ENCODE measurements at regions not wholly inside any gene's neighbourhood (a gene's known extent, or its start where the extent isn't known, plus 50 kb on each side); places are given as distances from the start of the nearest gene placed in this dataset.

- Histone ChIP-seq H3K4me1 (ENCODE audit: control insufficient read depth, extremely low read depth, insufficient read depth, low read length) (no peaks in the 10 kb centered on the region), H3K9ac (replicated peaks; ENCODE audit: extremely low read depth, insufficient read depth, low read length) (no peak overlapping the region), H3K9me1 (replicated peaks; ENCODE audit: control insufficient read depth, extremely low read depth, insufficient read depth, low read length) (no peaks in the 10 kb centered on the region), H3K4me2 (ENCODE audit: insufficient read depth, low read length) (no peak overlapping the region), H3K9me3 (replicated peaks; ENCODE audit: control insufficient read depth, insufficient read depth, low read length) (no peaks in the 10 kb centered on the region), H3K27ac (ENCODE audit: insufficient read depth, low read depth, low read length) (no peak overlapping the region), H3K4me3 (replicated peaks in 1 of 3; ENCODE audit: insufficient read depth in 1 of 3, low read depth in 1 of 3, low read length in 3 of 3) (no peak overlapping the region), H3K36me3 (ENCODE audit: control insufficient read depth in 2 of 2, extremely low read depth in 1 of 2, insufficient read depth in 2 of 2, low read length in 2 of 2) (no peaks in the 10 kb centered on the region), H3K27me3 (ENCODE audit: control insufficient read depth in 2 of 2, insufficient read depth in 2 of 2, low read length in 2 of 2) (peaks cover 29 to 35% of the 10 kb centered on the region in 2 experiments), H3K79me2 (ENCODE audit: control insufficient read depth, insufficient read depth, low read length) (no peaks in the 10 kb centered on the region), H2AFZ (ENCODE audit: low read depth, low read length) (no peak overlapping the region), H4K20me1 (replicated peaks; ENCODE audit: control insufficient read depth, extremely low read depth, insufficient read depth, low read length) (no peaks in the 10 kb centered on the region)
- TF ChIP-seq CTCF (IDR thresholded peaks at IDR 0.05; ENCODE audit: extremely low read depth in 1 of 2, insufficient read depth in 1 of 2, low read depth in 1 of 2, low read length in 2 of 2) = no peak
- no peak for TF ChIP-seq MAX (IDR thresholded peaks at IDR 0.05; ENCODE audit: insufficient read depth, insufficient read length)
- no peak for TF ChIP-seq MYC (IDR thresholded peaks at IDR 0.05; ENCODE audit: low read depth, low read length)
- no peak for TF ChIP-seq GATA2 (IDR thresholded peaks at IDR 0.05; ENCODE audit: insufficient read depth, insufficient read length, low read depth, low read length)
- TF ChIP-seq JUN (IDR thresholded peaks at IDR 0.05; ENCODE audit: borderline replicate concordance, insufficient read depth, insufficient read length, low read depth) = no peak
- intact Hi-C loops (cut with micrococcal nuclease) = no loop called here
- ChIA-PET POLR2A (no interaction called here), CTCF (interaction anchor here (1.1 kb wide), 1 partner anchor 9 kb away, joined by 3 read pairs; no protein-coding TSS in a partner anchor)
- DNase-seq (ENCODE audit: low read depth, low spot score) = no peak
- no peak for FAIRE-seq
- BruUV-seq (replicated peaks) = no TSS peak
- dilution Hi-C loops (cut with MboI; ENCODE audit: extremely low pct_ligation_motif_present, low sequenced_read_pairs) = no loop called here
These were observed 73.5 kb downstream of the RASSF10 start for GRCh38 chr11:13082588-13082987.

GRCh38 chr11:13090228-13090708 is 81.2 kb downstream of the RASSF10 start:
- no peak for TF ChIP-seq JUN (IDR thresholded peaks at IDR 0.05; ENCODE audit: borderline replicate concordance, insufficient read depth, insufficient read length, low read depth)
- TF ChIP-seq FOS (IDR thresholded peaks at IDR 0.05; ENCODE audit: borderline replicate concordance, insufficient read depth, low read length) = no peak
- TF ChIP-seq MYC (IDR thresholded peaks at IDR 0.05; ENCODE audit: low read depth, low read length) = no peak
- no peak for TF ChIP-seq POLR2AphosphoS5 (IDR thresholded peaks at IDR 0.05; ENCODE audit: insufficient read depth, low read depth, low read length)
- TF ChIP-seq CTCF (IDR thresholded peaks at IDR 0.05; ENCODE audit: extremely low read depth in 1 of 2, insufficient read depth in 1 of 2, low read depth in 1 of 2, low read length in 2 of 2) = no peak
- TF ChIP-seq GATA2 (IDR thresholded peaks at IDR 0.05; ENCODE audit: insufficient read depth, insufficient read length, low read depth, low read length) = no peak
- no peak for TF ChIP-seq POLR2A (IDR thresholded peaks at IDR 0.05; ENCODE audit: low read depth, low read length)
- TF ChIP-seq MAX (IDR thresholded peaks at IDR 0.05; ENCODE audit: insufficient read depth, insufficient read length) = no peak
- TF ChIP-seq EZH2 (IDR thresholded peaks at IDR 0.05; ENCODE audit: borderline replicate concordance, low read depth, low read length, severe bottlenecking) = no peak
- Histone ChIP-seq H3K36me3 (ENCODE audit: control insufficient read depth in 2 of 2, extremely low read depth in 1 of 2, insufficient read depth in 2 of 2, low read length in 2 of 2) (no peaks in the 10 kb centered on the region), H4K20me1 (replicated peaks; ENCODE audit: control insufficient read depth, extremely low read depth, insufficient read depth, low read length) (no peaks in the 10 kb centered on the region), H3K79me2 (ENCODE audit: control insufficient read depth, insufficient read depth, low read length) (no peaks in the 10 kb centered on the region), H3K27me3 (ENCODE audit: control insufficient read depth in 2 of 2, insufficient read depth in 2 of 2, low read length in 2 of 2) (peaks cover 3% of the 10 kb centered on the region in 2 experiments), H3K4me1 (ENCODE audit: control insufficient read depth, extremely low read depth, insufficient read depth, low read length) (no peaks in the 10 kb centered on the region), H3K27ac (ENCODE audit: insufficient read depth, low read depth, low read length) (no peak overlapping the region), H3K4me2 (ENCODE audit: insufficient read depth, low read length) (no peak overlapping the region), H2AFZ (ENCODE audit: low read depth, low read length) (no peak overlapping the region), H3K9me3 (replicated peaks; ENCODE audit: control insufficient read depth, insufficient read depth, low read length) (no peaks in the 10 kb centered on the region), H3K4me3 (replicated peaks in 1 of 3; ENCODE audit: insufficient read depth in 1 of 3, low read depth in 1 of 3, low read length in 3 of 3) (no peak overlapping the region), H3K9me1 (replicated peaks; ENCODE audit: control insufficient read depth, extremely low read depth, insufficient read depth, low read length) (no peaks in the 10 kb centered on the region), H3K9ac (replicated peaks; ENCODE audit: extremely low read depth, insufficient read depth, low read length) (no peak overlapping the region)
- DNase-seq (ENCODE audit: low read depth, low spot score) (no peak), FAIRE-seq (no peak)
- no TSS peak for BruUV-seq (replicated peaks)
- dilution Hi-C loops (cut with MboI; ENCODE audit: extremely low pct_ligation_motif_present, low sequenced_read_pairs) = no loop called here
- ChIA-PET CTCF (no interaction called here), POLR2A (no interaction called here)
- intact Hi-C loops (cut with micrococcal nuclease) = no loop called here

All from endothelial cell of umbilical vein (primary cell).